Activated CD4-positive, alpha-beta T cell treated with anti-CD3 and anti-CD28 coated beads for 4 hours (primary cell): ENCODE measurements at regions not wholly inside any gene's neighbourhood (a gene's known extent, or its start where the extent isn't known, plus 50 kb on each side); places are given as distances from the start of the nearest gene placed in this dataset.

ENCODE experiments used
- DNase-seq, 2 donors: peaks; one replicate each; pipeline ENCODE4 v3.0.0-alpha.2; 2020

- no peak for DNase-seq
Observed at GRCh38 chr15:62756995-62757360, 285.6 kb upstream of the TPM1 start.

- DNase-seq, result no peak
Observed at GRCh38 chr15:62757535-62757934, 285.0 kb upstream of the TPM1 start.

DNA sequence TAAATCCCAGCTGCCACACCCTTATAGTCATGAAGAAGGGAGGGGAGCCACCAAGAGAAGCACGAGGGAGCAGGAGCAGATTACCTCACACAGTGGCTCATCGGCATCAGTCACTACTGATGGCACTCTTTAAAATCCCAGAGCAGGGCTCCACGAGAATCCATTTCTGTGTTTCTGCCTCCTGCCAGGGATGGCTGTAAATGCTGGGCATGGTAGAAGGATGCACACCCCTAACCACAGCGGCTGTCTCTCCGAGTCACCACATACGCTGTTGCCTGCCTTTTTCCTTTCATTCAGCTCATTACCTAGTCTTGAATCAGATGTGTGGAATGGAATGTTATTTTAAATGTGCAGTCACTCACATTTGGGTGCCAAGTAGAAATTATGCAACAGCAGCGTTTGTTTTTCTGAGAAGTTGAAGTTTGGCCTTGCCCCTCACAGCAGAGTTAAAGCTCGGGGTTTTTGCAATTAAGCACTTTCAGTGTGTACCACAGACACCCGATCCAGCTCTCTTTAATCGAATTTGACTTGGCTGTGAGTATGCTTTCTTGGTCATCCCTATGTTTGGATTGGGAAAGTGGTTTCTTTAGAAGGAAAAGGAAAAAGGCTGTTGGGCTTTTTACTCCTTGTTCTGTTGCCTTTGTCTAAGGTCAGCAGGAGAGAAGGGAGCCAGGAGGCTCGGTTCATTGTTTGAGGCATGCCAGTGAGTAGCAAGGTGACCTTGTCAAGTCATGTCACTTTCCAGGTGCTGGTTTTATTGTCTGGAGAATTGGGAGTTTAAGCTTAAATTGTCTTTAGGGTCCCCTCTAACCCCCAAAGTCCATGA lies 284.2 kb upstream of the TPM1 start:
- no peak for DNase-seq

DNA sequence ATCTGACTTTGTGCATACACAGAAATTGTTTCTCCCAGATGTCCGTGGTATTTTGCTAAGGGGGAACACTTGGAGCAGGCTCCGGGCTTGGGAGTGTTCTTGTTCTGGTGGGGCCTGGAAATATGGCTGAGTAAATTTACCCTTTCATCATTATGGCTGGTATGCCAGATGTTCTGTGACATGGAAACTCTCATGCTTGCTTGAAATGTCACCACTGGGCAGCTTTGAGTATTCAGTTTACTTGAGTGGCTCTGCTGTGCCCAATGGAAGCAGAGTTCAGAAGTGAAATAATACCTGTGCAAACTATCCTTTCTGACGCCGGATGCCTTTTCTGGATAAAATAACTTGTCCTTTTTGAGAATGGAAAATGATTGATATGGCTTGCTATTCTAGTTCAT lies 283.6 kb upstream of the TPM1 start:
- DNase-seq, result no peak

DNA sequence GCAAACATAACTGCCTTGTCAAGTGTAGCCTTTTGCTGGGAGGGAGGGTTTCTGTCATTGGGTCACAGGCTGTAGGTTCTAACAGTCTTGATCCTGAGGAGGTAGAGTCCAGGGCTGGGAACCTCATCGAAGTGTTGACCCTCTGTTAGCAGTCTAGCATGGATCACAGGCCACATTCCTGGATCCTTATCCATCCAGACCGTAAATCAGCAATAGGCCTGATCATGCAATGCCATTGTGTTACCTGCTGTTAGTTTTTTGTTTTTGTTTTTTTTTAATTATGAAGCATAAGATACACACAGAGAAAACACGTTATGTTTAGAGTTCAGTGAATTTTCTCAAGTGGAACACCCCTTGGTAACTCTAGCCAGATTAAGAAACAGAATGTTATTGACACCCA lies 282.0 kb upstream of the TPM1 start:
- DNase-seq, result no peak

- no peak for DNase-seq
Observed at GRCh38 chr15:62765916-62766315, 276.6 kb upstream of the TPM1 start.

GRCh38 chr15:62766599-62766998 lies 275.9 kb upstream of the TPM1 start:
- no peak for DNase-seq

DNA sequence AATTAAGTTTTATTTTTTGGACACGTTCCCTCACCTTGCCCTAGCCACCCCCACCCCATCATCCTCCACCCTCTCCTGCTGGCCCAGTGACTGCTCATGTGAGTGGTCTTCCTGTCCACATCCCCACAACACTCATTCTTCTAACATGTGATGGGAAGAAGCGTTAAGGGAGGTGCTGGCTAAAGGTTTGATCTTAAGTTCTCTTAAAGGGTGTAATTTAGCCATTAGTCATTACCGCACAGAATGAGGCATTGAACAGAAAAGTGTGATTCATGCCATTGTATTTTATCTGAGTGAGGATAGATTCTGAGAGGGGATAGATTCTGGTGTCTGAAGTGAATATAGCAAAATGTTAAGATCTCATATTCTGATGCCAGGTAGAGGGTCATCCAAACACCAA lies 272.9 kb upstream of the TPM1 start:
- no peak for DNase-seq

GRCh38 chr15:62770111-62770660 lies 272.4 kb upstream of the TPM1 start:
- no peak for DNase-seq

DNA sequence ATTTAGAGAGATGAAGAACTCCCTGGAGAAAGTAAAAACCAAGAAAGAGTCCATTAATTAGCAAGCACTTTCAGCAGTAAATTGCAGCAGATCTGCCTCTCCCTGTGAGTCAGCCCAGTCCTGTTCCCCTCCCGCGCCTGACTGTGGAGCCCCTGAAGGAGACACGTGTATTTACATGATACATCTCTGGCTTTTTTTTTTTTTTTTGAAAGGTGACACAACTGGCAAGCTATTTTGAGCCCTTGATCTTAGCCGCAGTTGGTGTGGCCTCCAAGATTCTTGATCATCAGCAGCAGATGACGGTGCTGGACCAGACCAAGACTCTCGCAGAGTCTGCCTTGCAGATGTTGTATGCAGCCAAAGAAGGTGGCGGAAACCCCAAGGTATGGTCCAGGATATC lies 271.8 kb upstream of the TPM1 start:
- no peak for DNase-seq

DNA sequence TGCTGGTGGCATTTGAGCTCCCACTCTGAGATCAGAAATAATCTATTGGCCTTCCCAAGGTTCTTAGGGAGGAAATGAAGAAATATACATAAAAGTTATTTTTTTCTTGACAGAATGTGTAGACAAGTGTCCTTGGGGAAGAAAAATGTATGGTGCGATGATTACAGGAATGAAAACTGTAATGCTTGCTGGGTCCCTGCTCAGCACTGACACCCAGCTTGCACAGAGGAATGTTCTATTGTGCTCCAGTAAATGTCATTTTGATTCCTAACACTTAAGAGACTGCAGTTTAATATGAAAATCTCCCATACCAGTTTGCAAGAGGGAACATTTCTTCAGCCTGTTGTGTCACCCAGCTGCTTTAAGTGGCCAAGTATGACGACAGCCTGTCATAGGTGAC lies 271.3 kb upstream of the TPM1 start:
- DNase-seq, result no peak

DNA sequence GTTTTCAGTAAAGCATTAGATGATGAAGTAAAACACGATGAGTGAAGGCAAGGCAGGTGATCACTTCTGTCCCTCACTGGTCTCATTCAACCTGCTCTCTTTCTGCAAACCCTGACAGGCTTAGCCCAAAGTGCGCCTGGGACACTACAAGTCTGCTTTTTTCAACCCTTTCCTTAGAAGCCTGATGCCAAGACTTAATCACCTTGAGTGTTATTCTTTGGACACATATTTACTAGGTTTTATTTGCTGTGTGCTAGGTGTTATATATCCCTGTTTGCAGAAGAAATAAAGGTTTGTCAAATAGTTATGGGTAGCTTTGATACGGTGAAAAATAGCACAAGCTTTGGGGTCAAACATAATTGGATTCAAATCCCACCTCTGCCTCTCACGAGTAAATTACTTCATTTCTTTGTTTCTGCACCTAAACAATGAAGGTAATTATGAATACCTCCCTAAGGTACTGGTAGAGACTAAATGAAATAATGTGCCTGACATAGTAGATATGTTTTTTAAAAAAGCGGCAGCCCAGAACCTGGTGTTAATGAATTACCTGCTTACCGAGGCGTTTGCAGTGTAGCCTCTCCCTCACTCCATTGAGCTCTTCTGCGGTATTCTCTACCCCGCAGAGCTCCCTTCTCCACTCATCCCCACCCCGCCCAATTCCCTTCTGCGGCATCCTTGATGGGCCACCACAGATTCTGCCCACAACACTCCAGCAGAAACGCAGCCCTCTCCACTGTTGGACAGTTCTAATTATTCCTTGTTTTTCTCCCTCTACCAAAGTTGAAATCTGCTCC lies 269.0 kb upstream of the TPM1 start:
- no peak for DNase-seq

DNA sequence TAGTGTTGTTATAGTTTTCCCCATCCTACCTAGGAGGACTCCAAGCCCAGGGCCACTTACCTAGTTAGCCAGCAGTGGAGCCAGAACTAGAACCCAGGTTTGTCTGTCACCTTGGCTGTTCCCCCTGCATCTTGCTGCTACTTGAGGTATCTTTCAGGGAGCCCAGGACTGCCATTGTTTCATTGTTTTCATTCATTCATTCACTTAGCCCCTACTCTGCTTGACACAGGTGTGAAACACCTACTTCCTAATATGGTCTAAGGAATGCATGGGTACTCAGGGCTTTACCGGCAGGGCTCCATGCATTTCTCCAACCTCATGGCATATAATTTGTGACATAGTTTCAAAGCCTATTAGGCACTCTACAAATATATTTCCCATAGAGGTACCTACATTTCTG lies 266.6 kb upstream of the TPM1 start:
- DNase-seq, result no peak

- DNase-seq, result no peak
Observed at GRCh38 chr15:62777671-62778070, 264.9 kb upstream of the TPM1 start.

DNA sequence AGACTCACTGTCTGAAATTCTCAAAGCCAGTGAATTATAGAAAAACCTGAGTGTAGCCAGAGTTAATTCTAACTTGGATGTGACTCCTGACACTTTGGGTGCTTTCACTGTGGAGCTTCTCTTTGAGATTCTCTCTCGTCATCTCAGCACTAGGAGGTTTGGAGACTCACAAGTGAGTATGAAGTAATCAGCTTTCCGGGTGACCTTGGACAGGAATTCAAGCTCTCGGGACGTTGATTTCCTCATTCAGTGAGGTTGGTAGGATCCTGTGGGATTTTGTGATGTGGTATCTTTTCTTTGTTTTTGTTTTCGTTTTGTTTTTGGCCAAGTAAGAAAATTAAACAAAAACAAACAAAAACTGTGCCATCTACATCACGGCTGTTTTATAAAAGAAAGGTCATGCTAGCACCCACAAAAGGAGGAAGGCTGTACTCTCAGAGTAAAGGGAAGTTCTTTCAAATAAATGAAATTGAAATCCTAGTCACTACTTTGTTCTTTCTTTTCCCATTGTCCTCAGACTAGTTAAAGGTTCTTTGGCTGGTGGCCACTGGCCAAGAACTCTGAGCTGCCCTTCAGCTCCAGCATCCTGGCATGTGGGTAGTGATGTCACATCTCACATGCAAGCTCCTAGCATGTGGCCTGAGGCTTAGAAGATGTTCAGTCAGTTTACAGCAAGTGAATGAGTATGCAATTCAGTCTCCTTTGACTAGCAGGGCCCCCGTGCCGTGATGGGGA lies 263.3 kb upstream of the TPM1 start:
- no peak for DNase-seq

DNA sequence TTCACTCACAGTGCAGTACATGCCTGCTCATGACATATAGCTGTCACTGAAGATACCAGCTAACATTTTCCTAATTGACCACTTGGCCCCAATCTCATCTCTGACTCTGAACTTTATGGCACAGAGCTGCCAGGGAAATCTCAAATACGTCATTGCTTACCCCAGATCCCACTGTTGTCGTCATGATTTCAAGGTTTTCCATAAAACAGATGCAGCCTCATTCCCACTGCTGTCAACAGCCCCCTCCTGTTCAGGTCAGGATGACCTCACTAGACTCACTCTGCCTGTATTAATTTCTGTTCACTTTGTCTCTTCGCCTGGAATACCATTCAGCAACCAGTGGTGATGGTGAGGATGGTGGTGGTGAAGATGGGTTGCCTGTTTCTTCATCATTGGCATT lies 262.6 kb upstream of the TPM1 start:
- DNase-seq, result no peak

- no peak for DNase-seq
Observed at GRCh38 chr15:62781081-62781497, 261.5 kb upstream of the TPM1 start.

DNA sequence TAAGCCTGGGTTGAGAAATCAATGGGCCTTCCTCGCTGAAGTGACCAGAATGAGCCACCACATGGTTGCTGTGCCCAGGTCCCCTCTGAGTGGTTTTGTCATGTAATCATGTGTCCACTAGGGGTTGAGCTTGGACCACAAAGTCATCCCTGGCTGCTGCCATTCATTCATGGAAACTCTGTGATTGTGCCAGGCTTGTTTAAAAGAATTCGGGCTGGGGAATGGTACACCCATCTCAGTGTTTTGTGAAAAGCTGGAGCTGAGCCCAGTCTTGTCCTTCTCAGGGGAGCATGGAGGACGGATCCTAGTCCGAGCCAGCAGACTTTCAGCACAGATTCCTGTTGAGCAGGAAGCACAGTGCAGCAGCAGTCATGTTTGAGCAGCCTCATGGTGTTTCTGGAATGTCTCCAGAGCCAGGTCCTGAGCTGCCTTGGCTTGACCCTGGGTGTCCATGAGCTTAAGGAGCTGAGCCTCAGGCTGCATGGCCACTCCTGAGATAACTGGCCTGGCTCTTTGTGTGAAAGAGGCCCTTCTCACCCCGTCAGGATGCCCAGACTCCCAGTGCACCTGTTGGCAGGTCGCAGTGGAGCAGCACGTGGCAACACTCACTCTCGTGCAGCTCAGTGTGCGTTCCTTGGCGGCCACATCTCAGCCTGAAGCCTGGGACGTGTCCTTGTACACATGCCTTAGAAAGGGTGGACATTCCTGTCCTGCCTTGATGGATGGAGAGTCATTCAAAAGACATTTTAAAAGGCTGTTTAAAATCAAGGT lies 260.3 kb upstream of the TPM1 start:
- no peak for DNase-seq

- no peak for DNase-seq
Observed at GRCh38 chr15:62782896-62783295, 259.7 kb upstream of the TPM1 start.

GRCh38 chr15:62783303-62783957 lies 259.1 kb upstream of the TPM1 start:
- DNase-seq, result no peak

GRCh38 chr15:62785881-62786828 lies 256.4 kb upstream of the TPM1 start:
- DNase-seq, result no peak
